HCT116 (cell line): ENCODE measurements at regions not wholly inside any gene's neighbourhood (a gene's known extent, or its start where the extent isn't known, plus 50 kb on each side); places are given as distances from the start of the nearest gene placed in this dataset.

Experiments used
- ATAC-seq: fragments of 200-7000 bp; cut with Tn5 transposase; 2 replicates; pipeline ENCODE4 v1.9.1; 2020; ENCODE audit warnings: mild to moderate bottlenecking, moderate library complexity
- BruUV-seq: library from RNA; stranded (reverse); fragments of 400-500 nt; replicated peaks from 2 replicates; lab custom pipeline; 2021; lab: Mats Ljungman, UMichigan
- CTCF ChIA-PET: fragments of 300-600 bp; sonication (Branson Sonifier 250); formaldehyde crosslinking; loops from one replicate; lab custom pipeline; 2021; ENCODE audit warnings: antibody characterized with exemption; lab: Charles Lee
- POLR2A ChIA-PET: fragments of 300-600, 350-600 bp; sonication (Branson Sonifier 250); formaldehyde crosslinking; loops from one replicate; lab custom pipeline; 2021; ENCODE audit warnings: antibody characterized with exemption; lab: Charles Lee
- RAD21 ChIA-PET, 2 experiments: fragments of 300-600 bp; sonication (Branson Sonifier 250); formaldehyde crosslinking; loops; one replicate each; lab custom pipeline; 2023; ENCODE audit warnings: low total read pairs in 2 of 2; ENCODE audit not compliant: uncharacterized antibody in 2 of 2, unreplicated experiment in 2 of 2, low non-redundant PET in 1 of 2; lab: Charles Lee
- DNase-seq: peaks from one replicate; pipeline ENCODE4 v3.0.0-alpha.2; 2010; ENCODE audit warnings: low read depth, low spot score
- H2AFZ ChIP-seq: fragments of 200-600 bp; shearing (Covaris generic), sonication (generic); 2 replicates; pipeline ENCODE4 v1.6.1; 2017; ENCODE audit warnings: low read depth, mixed run types, mixed read lengths, antibody characterized with exemption, low read length; ENCODE audit not compliant: poor library complexity, severe bottlenecking
- H3K27ac ChIP-seq: 2 replicates; pipeline ENCODE4 v1.5.1; 2012; ENCODE audit warnings: low read depth, low read length
- H3K27me3 ChIP-seq: fragments of 200-600 bp; sonication (generic); 2 replicates; pipeline ENCODE4 v1.6.1; 2016; ENCODE audit warnings: mixed run types, low read length, mixed read lengths; ENCODE audit not compliant: insufficient read depth
- H3K36me3 ChIP-seq, 2 experiments: fragments of 200-500 bp in 1 of 2; fragments of 200-600 bp in 1 of 2; sonication (Bioruptor generic) in 1 of 2; sonication (generic) in 1 of 2; 2 replicates each; pipeline versions ENCODE4 v1.5.1 to v1.6.1; 2014 to 2016; ENCODE audit warnings: low read length in 2 of 2, inconsistent platforms in 1 of 2, mixed read lengths in 1 of 2, mixed run types in 1 of 2; ENCODE audit not compliant: insufficient read depth in 2 of 2, control insufficient read depth in 1 of 2
- H3K4me1 ChIP-seq, 2 experiments: fragments of 200-600 bp in 1 of 2; sonication (generic) in 1 of 2; 2 replicates each; pipeline versions ENCODE4 v1.5.1 to v1.6.1; 2012 to 2017; ENCODE audit warnings: low read length in 2 of 2, inconsistent platforms in 1 of 2, mild to moderate bottlenecking in 1 of 2, mixed read lengths in 1 of 2, mixed run types in 1 of 2, moderate library complexity in 1 of 2; ENCODE audit not compliant: insufficient read depth in 2 of 2, control insufficient read depth in 1 of 2
- H3K4me2 ChIP-seq: fragments of 200-600 bp; sonication (generic); 2 replicates; pipeline ENCODE4 v1.6.1; 2017; ENCODE audit warnings: mixed run types, low read length, mixed read lengths
- H3K4me3 ChIP-seq, 2 experiments: fragments of 200-600 bp in 1 of 2; sonication (generic) in 1 of 2; replicated peaks in 1 of 2; 2 replicates each; pipeline ENCODE4 v1.5.1; 2011 to 2016; ENCODE audit warnings: low read length in 2 of 2, control low read depth in 1 of 2, low read depth in 1 of 2, mild to moderate bottlenecking in 1 of 2, mixed read lengths in 1 of 2, mixed run types in 1 of 2
- H3K79me2 ChIP-seq: fragments of 200-600 bp; sonication (generic); 2 replicates; pipeline ENCODE4 v1.6.1; 2017; ENCODE audit warnings: mild to moderate bottlenecking, mixed run types, low read length, moderate library complexity, mixed read lengths; ENCODE audit not compliant: insufficient read depth
- H3K9ac ChIP-seq: fragments of 200-600 bp; sonication (generic); 2 replicates; pipeline ENCODE4 v1.6.1; 2016; ENCODE audit warnings: low read length, mixed read lengths
- H3K9me2 ChIP-seq: fragments of 200-600 bp; sonication (generic), shearing (Covaris generic); 2 replicates; pipeline ENCODE4 v1.6.1; 2017; ENCODE audit warnings: mixed run types, mild to moderate bottlenecking, moderate library complexity; ENCODE audit not compliant: insufficient read depth
- H3K9me3 ChIP-seq, 2 experiments: fragments of 200-500 bp in 1 of 2; fragments of 200-600 bp in 1 of 2; sonication (Bioruptor generic) in 1 of 2; sonication (generic) in 1 of 2; 2 replicates each; pipeline ENCODE4 v1.6.1; 2014 to 2017; ENCODE audit warnings: low read length in 2 of 2, mixed read lengths in 2 of 2, inconsistent platforms in 1 of 2, low read depth in 1 of 2, mild to moderate bottlenecking in 1 of 2, mixed run types in 1 of 2, moderate library complexity in 1 of 2; ENCODE audit not compliant: control insufficient read depth in 1 of 2, insufficient read depth in 1 of 2
- H4K20me1 ChIP-seq: fragments of 200-600 bp; sonication (generic), shearing (Covaris generic); 2 replicates; pipeline ENCODE4 v1.6.1; 2017; ENCODE audit warnings: mixed run types, mild to moderate bottlenecking, moderate library complexity; ENCODE audit not compliant: insufficient read depth
- CEBPB ChIP-seq: IDR thresholded peaks from 2 replicates; pipeline ENCODE4 v1.6.1; 2012; ENCODE audit warnings: low read depth
- CTCF ChIP-seq, 3 experiments: fragments of 200-600 bp in 1 of 3; sonication (generic) in 1 of 3; IDR thresholded peaks in 2 of 3; conservative IDR thresholded peaks in 1 of 3; 2 replicates each; pipeline ENCODE4 v1.5.1; 2012 to 2017; ENCODE audit warnings: low read depth in 2 of 3, low read length in 2 of 3, antibody characterized with exemption in 1 of 3, borderline replicate concordance in 1 of 3, control low read depth in 1 of 3, mild to moderate bottlenecking in 1 of 3, mixed read lengths in 1 of 3, mixed run types in 1 of 3, moderate library complexity in 1 of 3; ENCODE audit not compliant: insufficient read depth in 1 of 3
- FOSL1 ChIP-seq: IDR thresholded peaks from 2 replicates; pipeline ENCODE4 v1.6.1; 2012; ENCODE audit warnings: low read depth
- POLR2A ChIP-seq: IDR thresholded peaks from 2 replicates; pipeline ENCODE4 v1.7.0; 2011; ENCODE audit warnings: borderline replicate concordance; ENCODE audit not compliant: insufficient read depth, insufficient read length; ENCODE audit errors: extremely low read depth
- POLR2AphosphoS5 ChIP-seq: IDR thresholded peaks from 2 replicates; pipeline ENCODE4 v1.6.1; 2011; ENCODE audit warnings: mild to moderate bottlenecking, low read depth, low read length, moderate library complexity
- SIN3A ChIP-seq: IDR thresholded peaks from 2 replicates; pipeline ENCODE4 v1.6.1; 2012; ENCODE audit warnings: low read depth
- SP1 ChIP-seq: IDR thresholded peaks from 2 replicates; pipeline ENCODE4 v1.6.1; 2012; ENCODE audit warnings: low read depth
- TCF7L2 ChIP-seq: IDR thresholded peaks from 2 replicates; pipeline ENCODE4 v1.7.0; 2011; ENCODE audit warnings: borderline replicate concordance, inconsistent platforms; ENCODE audit not compliant: insufficient read depth, insufficient read length; ENCODE audit errors: extremely low read depth
- ZNF274 ChIP-seq: fragments of 200-500 bp; sonication (Bioruptor generic); IDR thresholded peaks from 2 replicates; pipeline ENCODE4 v1.6.1; 2014; ENCODE audit warnings: mild to moderate bottlenecking, low read depth, low read length, inconsistent platforms
- intact Hi-C: fragments of 100-400 bp; cut with micrococcal nuclease; formaldehyde crosslinking; loops from 2 replicates; pipeline ENCODE4 v1.10.0; 2022
- TF ChIP-seq, protein P1 (sequence below): IDR thresholded peaks from 2 replicates; pipeline ENCODE4 v1.6.1; 2012
- TF ChIP-seq, protein P2 (sequence below): IDR thresholded peaks from 2 replicates; pipeline ENCODE4 v1.6.1; 2011; ENCODE audit warnings: mild to moderate bottlenecking, low read length, moderate library complexity; ENCODE audit not compliant: insufficient replicate concordance; ENCODE audit errors: extremely low read depth

GRCh38 chr19:27673986-27674385 lies 1539.0 kb downstream of the UQCRFS1 start:
- peaks cover 0 to 8% of the 10 kb centered on the region in 2 experiments; a peak in 1 of 4 replicates for H3K9me3 ChIP-seq
- DNase-seq, result no peak
- intact Hi-C loops, result no loop called here
- ChIA-PET POLR2A (no interaction called here), RAD21 (no interaction called here), CTCF (no interaction called here)
- H3K4me2 ChIP-seq, result no peak overlapping the region
- H3K79me2 ChIP-seq, result no peaks in the 10 kb centered on the region
- no peaks in the 10 kb centered on the region for H3K4me1 ChIP-seq
- no peak for ATAC-seq
- no peak overlapping the region for H2AFZ ChIP-seq
- H4K20me1 ChIP-seq, result no peaks in the 10 kb centered on the region
- no peaks in the 10 kb centered on the region for H3K36me3 ChIP-seq
- no peaks in the 10 kb centered on the region for H3K27me3 ChIP-seq
- H3K27ac ChIP-seq, result no peak overlapping the region
- H3K9me2 ChIP-seq, result no peaks in the 10 kb centered on the region
- BruUV-seq, result no TSS peak
- H3K4me3 ChIP-seq, result no peak overlapping the region
- TF ChIP-seq SP1, result no peak
- H3K9ac ChIP-seq, result no peak overlapping the region

- intact Hi-C loops, result no loop called here
- no peaks in the 10 kb centered on the region for H3K79me2 ChIP-seq
- POLR2A ChIA-PET, result no interaction called here
- H3K9ac ChIP-seq, result no peak overlapping the region
- no peak overlapping the region for H3K4me3 ChIP-seq
- H3K4me1 ChIP-seq, result no peaks in the 10 kb centered on the region
- no peak for ATAC-seq
- H3K9me3 ChIP-seq, result peaks cover 0 to 11% of the 10 kb centered on the region in 2 experiments; a peak in 1 of 4 replicates
- H3K9me2 ChIP-seq, result no peaks in the 10 kb centered on the region
- no peaks in the 10 kb centered on the region for H4K20me1 ChIP-seq
- no peak for TF ChIP-seq SIN3A
- TF ChIP-seq POLR2A, result no peak
- no peak for TF ChIP-seq CTCF (IDR thresholded peaks at IDR 0.05 in 2 of 3, conservative IDR thresholded peaks at IDR 0.05 in 1 of 3; ENCODE audit: borderline replicate concordance in 1 of 3, insufficient read depth in 1 of 3, low read depth in 2 of 3, low read length in 2 of 3)
- TF ChIP-seq, protein P1, sequence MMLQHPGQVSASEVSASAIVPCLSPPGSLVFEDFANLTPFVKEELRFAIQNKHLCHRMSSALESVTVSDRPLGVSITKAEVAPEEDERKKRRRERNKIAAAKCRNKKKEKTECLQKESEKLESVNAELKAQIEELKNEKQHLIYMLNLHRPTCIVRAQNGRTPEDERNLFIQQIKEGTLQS, result no peak
- TF ChIP-seq CEBPB, result no peak
- TF ChIP-seq ZNF274, result no peak
- TF ChIP-seq POLR2AphosphoS5, result no peak
- TF ChIP-seq, protein P2, sequence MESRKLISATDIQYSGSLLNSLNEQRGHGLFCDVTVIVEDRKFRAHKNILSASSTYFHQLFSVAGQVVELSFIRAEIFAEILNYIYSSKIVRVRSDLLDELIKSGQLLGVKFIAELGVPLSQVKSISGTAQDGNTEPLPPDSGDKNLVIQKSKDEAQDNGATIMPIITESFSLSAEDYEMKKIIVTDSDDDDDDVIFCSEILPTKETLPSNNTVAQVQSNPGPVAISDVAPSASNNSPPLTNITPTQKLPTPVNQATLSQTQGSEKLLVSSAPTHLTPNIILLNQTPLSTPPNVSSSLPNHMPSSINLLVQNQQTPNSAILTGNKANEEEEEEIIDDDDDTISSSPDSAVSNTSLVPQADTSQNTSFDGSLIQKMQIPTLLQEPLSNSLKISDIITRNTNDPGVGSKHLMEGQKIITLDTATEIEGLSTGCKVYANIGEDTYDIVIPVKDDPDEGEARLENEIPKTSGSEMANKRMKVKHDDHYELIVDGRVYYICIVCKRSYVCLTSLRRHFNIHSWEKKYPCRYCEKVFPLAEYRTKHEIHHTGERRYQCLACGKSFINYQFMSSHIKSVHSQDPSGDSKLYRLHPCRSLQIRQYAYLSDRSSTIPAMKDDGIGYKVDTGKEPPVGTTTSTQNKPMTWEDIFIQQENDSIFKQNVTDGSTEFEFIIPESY, result no peak
- TF ChIP-seq TCF7L2, result no peak
- TF ChIP-seq SP1, result no peak
- no peak for TF ChIP-seq FOSL1
- no peaks in the 10 kb centered on the region for H3K36me3 ChIP-seq
- H3K4me2 ChIP-seq, result no peak overlapping the region
- RAD21 ChIA-PET, result no interaction called here
- no peak overlapping the region for H3K27ac ChIP-seq
- no peak overlapping the region for H2AFZ ChIP-seq
- H3K27me3 ChIP-seq, result no peaks in the 10 kb centered on the region
- DNase-seq, result no peak
- no TSS peak for BruUV-seq
- CTCF ChIA-PET, result no interaction called here
These were observed 1540.5 kb downstream of the UQCRFS1 start for GRCh38 chr19:27672309-27673047.
